WTC11 (cell line): ENCODE measurements at regions not wholly inside any gene's neighbourhood (a gene's known extent, or its start where the extent isn't known, plus 50 kb on each side); places are given as distances from the start of the nearest gene placed in this dataset.

Experiments used
- ATAC-seq: fragments of 200-7000 bp; cut with Tn5 transposase; 2 replicates; pipeline ENCODE4 v1.10.0; 2021; ENCODE audit warnings: mild to moderate bottlenecking, moderate library complexity
- CTCF ChIA-PET: fragments of 300-600 bp; sonication (Branson Sonifier 250); formaldehyde crosslinking; loops from one replicate; lab custom pipeline; 2021; ENCODE audit warnings: antibody characterized with exemption; lab: Charles Lee
- POLR2A ChIA-PET: fragments of 350-600 bp; sonication (Branson Sonifier 250); formaldehyde crosslinking; loops from one replicate; lab custom pipeline; 2021; ENCODE audit warnings: antibody characterized with exemption; lab: Charles Lee
- DNase-seq: peaks from one replicate; pipeline ENCODE4 v3.0.0; 2021; ENCODE audit warnings: low spot score
- H3K27ac Mint-ChIP-seq: 2 replicates; pipeline ENCODE4 v1.8.0; 2021; ENCODE audit warnings: mixed read lengths
- H3K27me3 Mint-ChIP-seq: 2 replicates; pipeline ENCODE4 v1.8.0; 2021; ENCODE audit warnings: low read depth, mild to moderate bottlenecking, moderate library complexity, mixed read lengths
- H3K36me3 Mint-ChIP-seq: 2 replicates; pipeline ENCODE4 v1.8.0; 2021; ENCODE audit warnings: mixed read lengths
- H3K4me1 Mint-ChIP-seq: 2 replicates; pipeline ENCODE4 v1.8.0; 2022; ENCODE audit warnings: mixed read lengths
- H3K4me3 Mint-ChIP-seq: 2 replicates; pipeline ENCODE4 v1.8.0; 2021; ENCODE audit warnings: mild to moderate bottlenecking, moderate library complexity, mixed read lengths
- H3K9me3 Mint-ChIP-seq: 2 replicates; pipeline ENCODE4 v1.8.0; 2021; ENCODE audit warnings: mixed read lengths
- CREB1 ChIP-seq: sonication (generic); formaldehyde crosslinking; IDR thresholded peaks from 2 replicates; pipeline ENCODE4 v1.8.0; 2023; ENCODE audit warnings: mild to moderate bottlenecking, missing genetic modification reagents
- CREM ChIP-seq: sonication (generic); formaldehyde crosslinking; IDR thresholded peaks from 2 replicates; pipeline ENCODE4 v1.8.1; 2022; ENCODE audit warnings: mild to moderate bottlenecking, missing genetic modification reagents, moderate library complexity
- E2F1 ChIP-seq: sonication (generic); formaldehyde crosslinking; IDR thresholded peaks from 2 replicates; pipeline ENCODE4 v1.8.0; 2022; ENCODE audit warnings: mild to moderate bottlenecking, missing genetic modification reagents
- FOXJ3 ChIP-seq: sonication (generic); formaldehyde crosslinking; IDR thresholded peaks from 2 replicates; pipeline ENCODE4 v1.9.0; 2021; ENCODE audit warnings: missing genetic modification reagents, mild to moderate bottlenecking, borderline replicate concordance
- FOXP1 ChIP-seq: sonication (generic); formaldehyde crosslinking; IDR thresholded peaks from 2 replicates; pipeline ENCODE4 v1.8.0; 2022; ENCODE audit warnings: missing genetic modification reagents, mild to moderate bottlenecking, moderate library complexity, borderline replicate concordance
- GABPB1 ChIP-seq: sonication (generic); formaldehyde crosslinking; IDR thresholded peaks from 2 replicates; pipeline ENCODE4 v1.8.1; 2023; ENCODE audit warnings: mild to moderate bottlenecking, missing genetic modification reagents
- JAZF1 ChIP-seq: fragments of 250-450 bp; sonication (Bioruptor Pico); IDR thresholded peaks from 2 replicates; pipeline ENCODE4 v1.9.0; 2021; ENCODE audit warnings: moderate library complexity, mild to moderate bottlenecking, inconsistent platforms
- JUN ChIP-seq: sonication (generic); formaldehyde crosslinking; IDR thresholded peaks from 2 replicates; pipeline ENCODE4 v1.8.0; 2023; ENCODE audit warnings: mild to moderate bottlenecking, missing genetic modification reagents
- MAX ChIP-seq: sonication (generic); formaldehyde crosslinking; IDR thresholded peaks from 2 replicates; pipeline ENCODE4 v1.8.0; 2022; ENCODE audit warnings: mild to moderate bottlenecking, missing genetic modification reagents
- NFATC4 ChIP-seq: fragments of 250-450 bp; sonication (Bioruptor Pico); IDR thresholded peaks from 2 replicates; pipeline ENCODE4 v1.9.0; 2021; ENCODE audit warnings: mild to moderate bottlenecking
- NFYB ChIP-seq: sonication (generic); formaldehyde crosslinking; conservative IDR thresholded peaks from 2 replicates; pipeline ENCODE4 v1.8.0; 2022; ENCODE audit warnings: low read depth, missing genetic modification reagents
- NR1H2 ChIP-seq: sonication (generic); formaldehyde crosslinking; IDR thresholded peaks from 2 replicates; pipeline ENCODE4 v1.9.0; 2021; ENCODE audit warnings: mild to moderate bottlenecking, moderate library complexity, missing genetic modification reagents
- NR2C2 ChIP-seq: sonication (generic); formaldehyde crosslinking; IDR thresholded peaks from 2 replicates; pipeline ENCODE4 v1.8.0; 2022; ENCODE audit warnings: mild to moderate bottlenecking, missing genetic modification reagents
- RELA ChIP-seq: sonication (generic); formaldehyde crosslinking; IDR thresholded peaks from 2 replicates; pipeline ENCODE4 v1.8.1; 2022; ENCODE audit warnings: missing genetic modification reagents, mild to moderate bottlenecking, borderline replicate concordance
- RORB ChIP-seq: fragments of 250-450 bp; sonication (Bioruptor Pico); IDR thresholded peaks from 2 replicates; pipeline ENCODE4 v1.9.0; 2021; ENCODE audit warnings: mild to moderate bottlenecking
- SP1 ChIP-seq: sonication (generic); formaldehyde crosslinking; conservative IDR thresholded peaks from 2 replicates; pipeline ENCODE4 v1.8.1; 2022; ENCODE audit warnings: missing genetic modification reagents
- TCF7 ChIP-seq: sonication (generic); formaldehyde crosslinking; IDR thresholded peaks from 2 replicates; pipeline ENCODE4 v1.8.0; 2022; ENCODE audit warnings: mild to moderate bottlenecking, low read depth, missing genetic modification reagents, moderate library complexity
- TP53 ChIP-seq: sonication (generic); formaldehyde crosslinking; IDR thresholded peaks from 2 replicates; pipeline ENCODE4 v1.8.1; 2023; ENCODE audit warnings: mild to moderate bottlenecking, missing genetic modification reagents
- ZNF121 ChIP-seq: sonication (generic); formaldehyde crosslinking; IDR thresholded peaks from 2 replicates; pipeline ENCODE4 v1.8.0; 2023; ENCODE audit warnings: missing genetic modification reagents
- ZNF232 ChIP-seq: sonication (generic); formaldehyde crosslinking; IDR thresholded peaks from 2 replicates; pipeline ENCODE4 v1.8.0; 2022; ENCODE audit warnings: mild to moderate bottlenecking, missing genetic modification reagents
- ZNF671 ChIP-seq: fragments of 250-450 bp; sonication (Bioruptor Pico); IDR thresholded peaks from 2 replicates; pipeline ENCODE4 v1.8.0; 2021; ENCODE audit warnings: mild to moderate bottlenecking
- TF ChIP-seq, protein P1 (sequence below): fragments of 250-450 bp; sonication (Bioruptor Pico); IDR thresholded peaks from 2 replicates; pipeline ENCODE4 v1.9.0; 2021; ENCODE audit warnings: mild to moderate bottlenecking
- TF ChIP-seq, protein P2 (sequence below): sonication (generic); formaldehyde crosslinking; IDR thresholded peaks from 2 replicates; pipeline ENCODE4 v1.8.1; 2023; ENCODE audit warnings: mild to moderate bottlenecking, missing genetic modification reagents
- TF ChIP-seq, protein P3 (sequence below): sonication (generic); formaldehyde crosslinking; IDR thresholded peaks from 2 replicates; pipeline ENCODE4 v1.8.0; 2023; ENCODE audit warnings: missing genetic modification reagents
- TF ChIP-seq, protein P4 (sequence below): fragments of 200-600 bp; IDR thresholded peaks from 2 replicates; pipeline ENCODE4 v1.8.0; 2022; ENCODE audit warnings: antibody characterized with exemption

- H3K27ac Mint-ChIP-seq: no peak overlapping the region
- ChIA-PET POLR2A (no interaction called here), CTCF (no interaction called here)
- H3K36me3 Mint-ChIP-seq: no peaks in the 10 kb centered on the region
- H3K9me3 Mint-ChIP-seq: peaks cover 7% of the 10 kb centered on the region
- DNase-seq (no peak), ATAC-seq (no peak)
- no peaks in the 10 kb centered on the region for H3K27me3 Mint-ChIP-seq
- TF ChIP-seq E2F1 (CRISPR knock-in tag) (no peak), MAX (CRISPR knock-in tag) (no peak)
- TF ChIP-seq, all 79 proteins: peak for 0
- H3K4me3 Mint-ChIP-seq: no peak overlapping the region
- H3K4me1 Mint-ChIP-seq: peaks cover 3% of the 10 kb centered on the region; the same call in 1 of the 2 replicates
These were observed 646.8 kb upstream of the NRP1 start for GRCh38 chr10:33981301-33981700.

- no peak for ATAC-seq
- peaks cover 3% of the 10 kb centered on the region; the same call in 1 of the 2 replicates for H3K4me1 Mint-ChIP-seq
- TF ChIP-seq JAZF1 (no peak), TP53 (CRISPR knock-in tag) (no peak), FOXP1 (CRISPR knock-in tag) (no peak), ZNF232 (CRISPR knock-in tag) (no peak), RELA (CRISPR knock-in tag) (no peak), ZNF671 (no peak), TCF7 (CRISPR knock-in tag) (no peak), RORB (CRISPR knock-in tag) (no peak)
- TF ChIP-seq, protein P1, sequence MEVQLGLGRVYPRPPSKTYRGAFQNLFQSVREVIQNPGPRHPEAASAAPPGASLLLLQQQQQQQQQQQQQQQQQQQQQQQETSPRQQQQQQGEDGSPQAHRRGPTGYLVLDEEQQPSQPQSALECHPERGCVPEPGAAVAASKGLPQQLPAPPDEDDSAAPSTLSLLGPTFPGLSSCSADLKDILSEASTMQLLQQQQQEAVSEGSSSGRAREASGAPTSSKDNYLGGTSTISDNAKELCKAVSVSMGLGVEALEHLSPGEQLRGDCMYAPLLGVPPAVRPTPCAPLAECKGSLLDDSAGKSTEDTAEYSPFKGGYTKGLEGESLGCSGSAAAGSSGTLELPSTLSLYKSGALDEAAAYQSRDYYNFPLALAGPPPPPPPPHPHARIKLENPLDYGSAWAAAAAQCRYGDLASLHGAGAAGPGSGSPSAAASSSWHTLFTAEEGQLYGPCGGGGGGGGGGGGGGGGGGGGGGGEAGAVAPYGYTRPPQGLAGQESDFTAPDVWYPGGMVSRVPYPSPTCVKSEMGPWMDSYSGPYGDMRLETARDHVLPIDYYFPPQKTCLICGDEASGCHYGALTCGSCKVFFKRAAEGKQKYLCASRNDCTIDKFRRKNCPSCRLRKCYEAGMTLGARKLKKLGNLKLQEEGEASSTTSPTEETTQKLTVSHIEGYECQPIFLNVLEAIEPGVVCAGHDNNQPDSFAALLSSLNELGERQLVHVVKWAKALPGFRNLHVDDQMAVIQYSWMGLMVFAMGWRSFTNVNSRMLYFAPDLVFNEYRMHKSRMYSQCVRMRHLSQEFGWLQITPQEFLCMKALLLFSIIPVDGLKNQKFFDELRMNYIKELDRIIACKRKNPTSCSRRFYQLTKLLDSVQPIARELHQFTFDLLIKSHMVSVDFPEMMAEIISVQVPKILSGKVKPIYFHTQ (CRISPR knock-in tag): no peak
- TF ChIP-seq, protein P2, sequence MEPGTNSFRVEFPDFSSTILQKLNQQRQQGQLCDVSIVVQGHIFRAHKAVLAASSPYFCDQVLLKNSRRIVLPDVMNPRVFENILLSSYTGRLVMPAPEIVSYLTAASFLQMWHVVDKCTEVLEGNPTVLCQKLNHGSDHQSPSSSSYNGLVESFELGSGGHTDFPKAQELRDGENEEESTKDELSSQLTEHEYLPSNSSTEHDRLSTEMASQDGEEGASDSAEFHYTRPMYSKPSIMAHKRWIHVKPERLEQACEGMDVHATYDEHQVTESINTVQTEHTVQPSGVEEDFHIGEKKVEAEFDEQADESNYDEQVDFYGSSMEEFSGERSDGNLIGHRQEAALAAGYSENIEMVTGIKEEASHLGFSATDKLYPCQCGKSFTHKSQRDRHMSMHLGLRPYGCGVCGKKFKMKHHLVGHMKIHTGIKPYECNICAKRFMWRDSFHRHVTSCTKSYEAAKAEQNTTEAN (CRISPR knock-in tag): no peak
- TF ChIP-seq, protein P3, sequence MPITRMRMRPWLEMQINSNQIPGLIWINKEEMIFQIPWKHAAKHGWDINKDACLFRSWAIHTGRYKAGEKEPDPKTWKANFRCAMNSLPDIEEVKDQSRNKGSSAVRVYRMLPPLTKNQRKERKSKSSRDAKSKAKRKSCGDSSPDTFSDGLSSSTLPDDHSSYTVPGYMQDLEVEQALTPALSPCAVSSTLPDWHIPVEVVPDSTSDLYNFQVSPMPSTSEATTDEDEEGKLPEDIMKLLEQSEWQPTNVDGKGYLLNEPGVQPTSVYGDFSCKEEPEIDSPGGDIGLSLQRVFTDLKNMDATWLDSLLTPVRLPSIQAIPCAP: no peak
- TF ChIP-seq, all 79 proteins: peak for 0
- POLR2A ChIA-PET: no interaction called here
- CTCF ChIA-PET: no interaction called here
- no peak overlapping the region for H3K27ac Mint-ChIP-seq
- H3K36me3 Mint-ChIP-seq: no peaks in the 10 kb centered on the region
- H3K9me3 Mint-ChIP-seq: peaks cover 7% of the 10 kb centered on the region
- no peak for DNase-seq
- no peak overlapping the region for H3K4me3 Mint-ChIP-seq
- no peaks in the 10 kb centered on the region for H3K27me3 Mint-ChIP-seq
These were observed 644.7 kb upstream of the NRP1 start for GRCh38 chr10:33979195-33979594.

DNA sequence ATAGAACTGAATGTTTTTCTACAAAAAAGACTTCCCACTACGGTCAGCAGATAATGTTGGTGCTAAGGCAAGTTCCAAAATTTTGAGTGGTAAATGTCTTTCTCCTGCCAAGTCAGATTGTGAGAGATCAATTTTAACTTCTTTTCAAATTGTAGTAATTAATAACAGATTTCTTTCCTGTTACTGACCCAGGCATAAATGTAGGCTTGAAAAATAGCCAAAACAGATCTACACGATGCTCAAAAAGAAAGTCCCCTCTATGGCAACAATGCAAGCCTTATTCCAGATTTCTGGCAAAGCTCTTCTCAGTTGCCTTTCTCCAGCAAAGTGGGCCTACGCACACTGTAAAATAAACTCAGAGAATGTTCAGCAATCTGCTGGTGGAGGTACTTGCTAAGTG is 641.0 kb upstream of the NRP1 start:
- Mint-ChIP-seq H3K4me1 (no peaks in the 10 kb centered on the region), H3K27ac (no peak overlapping the region), H3K36me3 (no peaks in the 10 kb centered on the region), H3K9me3 (no peaks in the 10 kb centered on the region), H3K27me3 (no peaks in the 10 kb centered on the region), H3K4me3 (no peak overlapping the region)
- DNase-seq: no peak
- CTCF ChIA-PET: no interaction called here
- POLR2A ChIA-PET: no interaction called here
- no peak for ATAC-seq
- TF ChIP-seq ZNF121 (CRISPR knock-in tag) (no peak), GABPB1 (CRISPR knock-in tag) (no peak), NR1H2 (no peak), CREM (CRISPR knock-in tag) (no peak), FOXJ3 (CRISPR knock-in tag) (no peak), NFYB (CRISPR knock-in tag) (no peak), SP1 (CRISPR knock-in tag) (no peak), NFATC4 (no peak), JUN (CRISPR knock-in tag) (no peak), CREB1 (CRISPR knock-in tag) (no peak), NR2C2 (no peak)
- TF ChIP-seq, protein P3: no peak
- TF ChIP-seq, protein P4, sequence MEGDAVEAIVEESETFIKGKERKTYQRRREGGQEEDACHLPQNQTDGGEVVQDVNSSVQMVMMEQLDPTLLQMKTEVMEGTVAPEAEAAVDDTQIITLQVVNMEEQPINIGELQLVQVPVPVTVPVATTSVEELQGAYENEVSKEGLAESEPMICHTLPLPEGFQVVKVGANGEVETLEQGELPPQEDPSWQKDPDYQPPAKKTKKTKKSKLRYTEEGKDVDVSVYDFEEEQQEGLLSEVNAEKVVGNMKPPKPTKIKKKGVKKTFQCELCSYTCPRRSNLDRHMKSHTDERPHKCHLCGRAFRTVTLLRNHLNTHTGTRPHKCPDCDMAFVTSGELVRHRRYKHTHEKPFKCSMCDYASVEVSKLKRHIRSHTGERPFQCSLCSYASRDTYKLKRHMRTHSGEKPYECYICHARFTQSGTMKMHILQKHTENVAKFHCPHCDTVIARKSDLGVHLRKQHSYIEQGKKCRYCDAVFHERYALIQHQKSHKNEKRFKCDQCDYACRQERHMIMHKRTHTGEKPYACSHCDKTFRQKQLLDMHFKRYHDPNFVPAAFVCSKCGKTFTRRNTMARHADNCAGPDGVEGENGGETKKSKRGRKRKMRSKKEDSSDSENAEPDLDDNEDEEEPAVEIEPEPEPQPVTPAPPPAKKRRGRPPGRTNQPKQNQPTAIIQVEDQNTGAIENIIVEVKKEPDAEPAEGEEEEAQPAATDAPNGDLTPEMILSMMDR: no peak
